ENCODE measurements at regions not wholly inside any gene's neighbourhood (a gene's known extent, or its start where the extent isn't known, plus 50 kb on each side); places are given as distances from the start of the nearest gene placed in this dataset.

- Histone ChIP-seq H3K4me1 (ENCODE audit: low read depth) (no peaks in the 10 kb centered on the region), H3K36me3 (ENCODE audit: low read depth) (no peaks in the 10 kb centered on the region), H3K4me3 (no peak overlapping the region), H3K9me3 (no peaks in the 10 kb centered on the region)
- DNase-seq = no peak
- ATAC-seq = no peak
- no peak for TF ChIP-seq CTCF (IDR thresholded peaks at IDR 0.05)
- intact Hi-C loops (cut with DNase I, micrococcal nuclease) = no loop called here
Measured at GRCh38 chrY:8494396-8494795, 842.9 kb upstream of the TSPY4 start.

GRCh38 chrY:8495243-8495642 lies 842.0 kb upstream of the TSPY4 start:
- no peaks in the 10 kb centered on the region for H3K9me3 ChIP-seq
- no peak overlapping the region for H3K4me3 ChIP-seq
- no peaks in the 10 kb centered on the region for H3K36me3 ChIP-seq (ENCODE audit: low read depth)
- intact Hi-C loops (cut with DNase I, micrococcal nuclease) = no loop called here
- ATAC-seq (no peak), DNase-seq (no peak)
- no peaks in the 10 kb centered on the region for H3K4me1 ChIP-seq (ENCODE audit: low read depth)
- TF ChIP-seq CTCF (IDR thresholded peaks at IDR 0.05) = no peak

GRCh38 chrY:8500888-8501287 lies 836.4 kb upstream of the TSPY4 start:
- H3K9me3 ChIP-seq = no peaks in the 10 kb centered on the region
- no peaks in the 10 kb centered on the region for H3K36me3 ChIP-seq (ENCODE audit: low read depth)
- intact Hi-C loops (cut with DNase I, micrococcal nuclease) = no loop called here
- no peak overlapping the region for H3K4me3 ChIP-seq
- no peak for TF ChIP-seq CTCF (IDR thresholded peaks at IDR 0.05)
- H3K4me1 ChIP-seq (ENCODE audit: low read depth) = no peaks in the 10 kb centered on the region
- no peak for DNase-seq
- no peak for ATAC-seq

- H3K36me3 ChIP-seq (ENCODE audit: low read depth) = no peaks in the 10 kb centered on the region
- intact Hi-C loops (cut with DNase I, micrococcal nuclease) = no loop called here
- H3K4me3 ChIP-seq = no peak overlapping the region
- H3K4me1 ChIP-seq (ENCODE audit: low read depth) = no peaks in the 10 kb centered on the region
- no peaks in the 10 kb centered on the region for H3K9me3 ChIP-seq
- ATAC-seq = no peak
- TF ChIP-seq CTCF (IDR thresholded peaks at IDR 0.05) = no peak
- no peak for DNase-seq
Measured at GRCh38 chrY:8533468-8533867, 803.8 kb upstream of the TSPY4 start.

- no peaks in the 10 kb centered on the region for H3K36me3 ChIP-seq (ENCODE audit: low read depth)
- H3K4me1 ChIP-seq (ENCODE audit: low read depth) = no peaks in the 10 kb centered on the region
- no peak overlapping the region for H3K4me3 ChIP-seq
- no peak for TF ChIP-seq CTCF (IDR thresholded peaks at IDR 0.05)
- ATAC-seq (no peak), DNase-seq (no peak)
- intact Hi-C loops (cut with DNase I, micrococcal nuclease) = no loop called here
- H3K9me3 ChIP-seq = no peaks in the 10 kb centered on the region
Measured at GRCh38 chrY:8535704-8536103, 801.6 kb upstream of the TSPY4 start.

GRCh38 chrY:8536277-8536676 lies 801.0 kb upstream of the TSPY4 start:
- ATAC-seq (no peak), DNase-seq (no peak)
- no peak for TF ChIP-seq CTCF (IDR thresholded peaks at IDR 0.05)
- intact Hi-C loops (cut with DNase I, micrococcal nuclease) = no loop called here
- no peaks in the 10 kb centered on the region for H3K4me1 ChIP-seq (ENCODE audit: low read depth)
- no peak overlapping the region for H3K4me3 ChIP-seq
- H3K9me3 ChIP-seq = no peaks in the 10 kb centered on the region
- H3K36me3 ChIP-seq (ENCODE audit: low read depth) = no peaks in the 10 kb centered on the region
